ENCODE measurements at regions not wholly inside any gene's neighbourhood (a gene's known extent, or its start where the extent isn't known, plus 50 kb on each side); places are given as distances from the start of the nearest gene placed in this dataset.

GRCh38 chr20:21614980-21615379 lies 90.5 kb upstream of the PAX1 start:
- Histone ChIP-seq H3K4me3 (replicated peaks in 1 of 2; ENCODE audit: low read depth in 1 of 2, low read length in 2 of 2) (no peak overlapping the region), H3K4me1 (ENCODE audit: control insufficient read depth in 1 of 2, insufficient read depth in 2 of 2, low read length in 2 of 2) (no peaks in the 10 kb centered on the region; a peak in 1 of 4 replicates), H3K9ac (ENCODE audit: low read length) (no peak overlapping the region), H3K79me2 (ENCODE audit: insufficient read depth, low read length) (no peaks in the 10 kb centered on the region), H3K9me3 (ENCODE audit: control insufficient read depth in 1 of 2, insufficient read depth in 1 of 2, low read depth in 1 of 2, low read length in 2 of 2) (no peaks in the 10 kb centered on the region), H3K27ac (ENCODE audit: low read depth, low read length) (no peak overlapping the region), H3K36me3 (ENCODE audit: control insufficient read depth in 1 of 2, insufficient read depth in 2 of 2, low read length in 2 of 2) (no peaks in the 10 kb centered on the region), H3K4me2 (ENCODE audit: low read length) (no peak overlapping the region), H3K27me3 (ENCODE audit: insufficient read depth, low read length) (peaks cover 4% of the 10 kb centered on the region; the same call in 1 of the 2 replicates), H2AFZ (ENCODE audit: low read depth, low read length, poor library complexity, severe bottlenecking) (no peak overlapping the region), H4K20me1 (ENCODE audit: insufficient read depth) (no peaks in the 10 kb centered on the region), H3K9me2 (ENCODE audit: insufficient read depth) (no peaks in the 10 kb centered on the region)
- TF ChIP-seq ELF1 (IDR thresholded peaks at IDR 0.05; ENCODE audit: borderline replicate concordance, low read depth), result no peak
- TF ChIP-seq, protein P1, sequence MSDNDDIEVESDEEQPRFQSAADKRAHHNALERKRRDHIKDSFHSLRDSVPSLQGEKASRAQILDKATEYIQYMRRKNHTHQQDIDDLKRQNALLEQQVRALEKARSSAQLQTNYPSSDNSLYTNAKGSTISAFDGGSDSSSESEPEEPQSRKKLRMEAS (IDR thresholded peaks at IDR 0.05), result no peak
- TF ChIP-seq RAD21 (IDR thresholded peaks at IDR 0.05; ENCODE audit: low read depth), result no peak
- no peak for TF ChIP-seq CBX3 (IDR thresholded peaks at IDR 0.05; ENCODE audit: low read depth)
- no peak for TF ChIP-seq ZNF274 (IDR thresholded peaks at IDR 0.05; ENCODE audit: low read depth, low read length)
- TF ChIP-seq, protein P2, sequence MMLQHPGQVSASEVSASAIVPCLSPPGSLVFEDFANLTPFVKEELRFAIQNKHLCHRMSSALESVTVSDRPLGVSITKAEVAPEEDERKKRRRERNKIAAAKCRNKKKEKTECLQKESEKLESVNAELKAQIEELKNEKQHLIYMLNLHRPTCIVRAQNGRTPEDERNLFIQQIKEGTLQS (IDR thresholded peaks at IDR 0.05), result no peak
- TF ChIP-seq POLR2A (IDR thresholded peaks at IDR 0.05; ENCODE audit: borderline replicate concordance, extremely low read depth, insufficient read depth, insufficient read length), result no peak
- no peak for TF ChIP-seq SP1 (IDR thresholded peaks at IDR 0.05; ENCODE audit: low read depth)
- no peak for TF ChIP-seq SRF (IDR thresholded peaks at IDR 0.05; ENCODE audit: low read depth)
- no peak for TF ChIP-seq ZFX (IDR thresholded peaks at IDR 0.05)
- TF ChIP-seq SIN3A (IDR thresholded peaks at IDR 0.05; ENCODE audit: low read depth), result no peak
- no peak for TF ChIP-seq TCF7L2 (IDR thresholded peaks at IDR 0.05; ENCODE audit: borderline replicate concordance, extremely low read depth, insufficient read depth, insufficient read length)
- TF ChIP-seq, protein P3, sequence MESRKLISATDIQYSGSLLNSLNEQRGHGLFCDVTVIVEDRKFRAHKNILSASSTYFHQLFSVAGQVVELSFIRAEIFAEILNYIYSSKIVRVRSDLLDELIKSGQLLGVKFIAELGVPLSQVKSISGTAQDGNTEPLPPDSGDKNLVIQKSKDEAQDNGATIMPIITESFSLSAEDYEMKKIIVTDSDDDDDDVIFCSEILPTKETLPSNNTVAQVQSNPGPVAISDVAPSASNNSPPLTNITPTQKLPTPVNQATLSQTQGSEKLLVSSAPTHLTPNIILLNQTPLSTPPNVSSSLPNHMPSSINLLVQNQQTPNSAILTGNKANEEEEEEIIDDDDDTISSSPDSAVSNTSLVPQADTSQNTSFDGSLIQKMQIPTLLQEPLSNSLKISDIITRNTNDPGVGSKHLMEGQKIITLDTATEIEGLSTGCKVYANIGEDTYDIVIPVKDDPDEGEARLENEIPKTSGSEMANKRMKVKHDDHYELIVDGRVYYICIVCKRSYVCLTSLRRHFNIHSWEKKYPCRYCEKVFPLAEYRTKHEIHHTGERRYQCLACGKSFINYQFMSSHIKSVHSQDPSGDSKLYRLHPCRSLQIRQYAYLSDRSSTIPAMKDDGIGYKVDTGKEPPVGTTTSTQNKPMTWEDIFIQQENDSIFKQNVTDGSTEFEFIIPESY (IDR thresholded peaks at IDR 0.05; ENCODE audit: extremely low read depth, insufficient replicate concordance, low read length), result no peak
- no peak for TF ChIP-seq JUND (IDR thresholded peaks at IDR 0.05)
- TF ChIP-seq EGR1 (IDR thresholded peaks at IDR 0.05; ENCODE audit: low read depth), result no peak
- no peak for TF ChIP-seq YY1 (IDR thresholded peaks at IDR 0.05; ENCODE audit: extremely low read depth, insufficient replicate concordance, low read depth, low read length)
- TF ChIP-seq FOSL1 (IDR thresholded peaks at IDR 0.05; ENCODE audit: low read depth), result no peak
- ChIA-PET RAD21 (ENCODE audit: low non-redundant PET in 1 of 2, low total read pairs in 2 of 2, uncharacterized antibody in 2 of 2, unreplicated experiment in 2 of 2) (interaction anchor here in 1 of 2 experiments (1.4 kb wide), 1 partner anchor 85 kb away, joined by 4 read pairs; no protein-coding TSS in a partner anchor), CTCF (interaction anchor here (0.6 to 2.7 kb wide), 18 partner anchors 12 to 903 kb away, joined by 3 to 16 read pairs (median 3); partner anchors contain the start of gene RALGAPA2), POLR2A (no interaction called here)
- ATAC-seq (no peak), DNase-seq (ENCODE audit: low read depth, low spot score) (no peak)
- intact Hi-C loops (cut with micrococcal nuclease), result loop anchor here (1.0 to 5.0 kb wide), 3 partner anchors 84 to 778 kb away; no protein-coding TSS in a partner anchor
- BruUV-seq (replicated peaks), result no TSS peak
